GM12878 (cell line): ENCODE measurements at regions not wholly inside any gene's neighbourhood (a gene's known extent, or its start where the extent isn't known, plus 50 kb on each side); places are given as distances from the start of the nearest gene placed in this dataset.

Experiments
- EZH2 ChIP-seq: IDR thresholded peaks from 2 replicates; pipeline ENCODE4 v1.6.1; 2012; ENCODE audit warnings: low read depth, mild to moderate bottlenecking, control low read depth, inconsistent platforms, low read length, borderline replicate concordance; ENCODE audit not compliant: control insufficient read depth
- HDAC2 ChIP-seq: fragments of 200-600 bp; sonication (generic); IDR thresholded peaks from 2 replicates; pipeline ENCODE4 v1.6.1; 2017
- JUND ChIP-seq: IDR thresholded peaks from 2 replicates; pipeline ENCODE4 v1.6.1; 2012; ENCODE audit warnings: low read depth, mild to moderate bottlenecking, low read length, improper control_type of control experiment, moderate library complexity
- MXI1 ChIP-seq: fragments of 150-350 bp; IDR thresholded peaks from 2 replicates; pipeline ENCODE4 v1.6.1; 2011; ENCODE audit warnings: low read depth, mild to moderate bottlenecking, inconsistent platforms, low read length, improper control_type of control experiment
- TF ChIP-seq, protein P1 (sequence below): IDR thresholded peaks from 2 replicates; pipeline ENCODE4 v1.6.1; 2011; ENCODE audit warnings: low read depth, mild to moderate bottlenecking, low read length, moderate library complexity, borderline replicate concordance; ENCODE audit errors: extremely low read depth
- TF ChIP-seq, protein P2 (sequence below), 3 experiments: IDR thresholded peaks in 2 of 3; conservative IDR thresholded peaks in 1 of 3; 2 replicates each; pipeline ENCODE4 v1.5.1; 2011; ENCODE audit warnings: low read depth in 3 of 3, low read length in 3 of 3, mild to moderate bottlenecking in 3 of 3, control low read depth in 2 of 3, moderate library complexity in 2 of 3, inconsistent platforms in 1 of 3, mixed read lengths in 1 of 3; ENCODE audit not compliant: control insufficient read depth in 2 of 3, insufficient read depth in 1 of 3; ENCODE audit errors: extremely low read depth in 1 of 3
- TF ChIP-seq, protein P3 (sequence below): IDR thresholded peaks from 2 replicates; pipeline ENCODE4 v1.6.1; 2011; ENCODE audit warnings: mild to moderate bottlenecking, low read depth, low read length, moderate library complexity; ENCODE audit not compliant: insufficient replicate concordance
- TF ChIP-seq, protein P4 (sequence below): fragments of 450-650 bp; IDR thresholded peaks from 2 replicates; pipeline ENCODE4 v1.6.1; 2016; ENCODE audit warnings: mild to moderate bottlenecking
- TF ChIP-seq, protein P5 (sequence below): fragments of 450-650 bp; IDR thresholded peaks from 2 replicates; pipeline ENCODE4 v1.6.1; 2016; ENCODE audit warnings: mild to moderate bottlenecking
- TF ChIP-seq, protein P6 (sequence below): IDR thresholded peaks from 2 replicates; pipeline ENCODE4 v1.6.1; 2012; ENCODE audit warnings: low read length, inconsistent platforms

DNA sequence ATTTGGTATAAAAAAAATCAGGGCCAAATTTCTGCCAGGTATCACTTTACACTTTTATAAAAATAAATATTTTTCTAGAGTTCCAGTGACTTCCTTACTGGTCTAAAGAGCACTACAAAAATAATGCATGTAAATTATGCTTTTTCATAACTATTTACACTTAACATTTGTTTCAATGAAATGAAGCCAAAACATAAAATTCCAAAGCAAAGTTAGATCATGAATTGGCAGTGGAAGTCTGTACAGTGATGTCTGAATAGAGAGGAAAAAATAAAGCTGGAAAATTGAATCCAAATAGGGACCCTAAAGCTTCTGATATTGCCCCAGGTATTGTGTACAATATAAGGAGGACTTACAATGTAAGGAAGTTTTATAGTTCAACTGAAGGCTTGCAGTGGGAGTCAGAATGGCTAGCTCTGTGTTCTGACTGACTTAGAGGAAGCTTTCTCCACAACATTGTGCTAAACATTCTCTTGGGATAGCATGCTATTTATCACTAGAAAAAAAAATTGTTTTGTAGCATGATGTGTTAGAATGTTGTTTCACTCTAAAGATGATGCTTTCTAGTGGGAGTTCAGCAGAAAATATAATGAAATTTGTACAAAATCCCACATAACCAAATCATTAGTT, 288.2 kb upstream of the UGT8 start:
- TF ChIP-seq, protein P1, sequence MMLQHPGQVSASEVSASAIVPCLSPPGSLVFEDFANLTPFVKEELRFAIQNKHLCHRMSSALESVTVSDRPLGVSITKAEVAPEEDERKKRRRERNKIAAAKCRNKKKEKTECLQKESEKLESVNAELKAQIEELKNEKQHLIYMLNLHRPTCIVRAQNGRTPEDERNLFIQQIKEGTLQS = no peak
- TF ChIP-seq, protein P2, sequence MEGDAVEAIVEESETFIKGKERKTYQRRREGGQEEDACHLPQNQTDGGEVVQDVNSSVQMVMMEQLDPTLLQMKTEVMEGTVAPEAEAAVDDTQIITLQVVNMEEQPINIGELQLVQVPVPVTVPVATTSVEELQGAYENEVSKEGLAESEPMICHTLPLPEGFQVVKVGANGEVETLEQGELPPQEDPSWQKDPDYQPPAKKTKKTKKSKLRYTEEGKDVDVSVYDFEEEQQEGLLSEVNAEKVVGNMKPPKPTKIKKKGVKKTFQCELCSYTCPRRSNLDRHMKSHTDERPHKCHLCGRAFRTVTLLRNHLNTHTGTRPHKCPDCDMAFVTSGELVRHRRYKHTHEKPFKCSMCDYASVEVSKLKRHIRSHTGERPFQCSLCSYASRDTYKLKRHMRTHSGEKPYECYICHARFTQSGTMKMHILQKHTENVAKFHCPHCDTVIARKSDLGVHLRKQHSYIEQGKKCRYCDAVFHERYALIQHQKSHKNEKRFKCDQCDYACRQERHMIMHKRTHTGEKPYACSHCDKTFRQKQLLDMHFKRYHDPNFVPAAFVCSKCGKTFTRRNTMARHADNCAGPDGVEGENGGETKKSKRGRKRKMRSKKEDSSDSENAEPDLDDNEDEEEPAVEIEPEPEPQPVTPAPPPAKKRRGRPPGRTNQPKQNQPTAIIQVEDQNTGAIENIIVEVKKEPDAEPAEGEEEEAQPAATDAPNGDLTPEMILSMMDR (IDR thresholded peaks at IDR 0.05 in 2 of 3, conservative IDR thresholded peaks at IDR 0.05 in 1 of 3; ENCODE audit: control insufficient read depth in 2 of 3, extremely low read depth in 1 of 3, insufficient read depth in 1 of 3, low read depth in 3 of 3, low read length in 3 of 3) = no peak
- TF ChIP-seq EZH2 (no peak), HDAC2 (no peak), JUND (no peak), MXI1 (no peak)
- TF ChIP-seq, protein P3, sequence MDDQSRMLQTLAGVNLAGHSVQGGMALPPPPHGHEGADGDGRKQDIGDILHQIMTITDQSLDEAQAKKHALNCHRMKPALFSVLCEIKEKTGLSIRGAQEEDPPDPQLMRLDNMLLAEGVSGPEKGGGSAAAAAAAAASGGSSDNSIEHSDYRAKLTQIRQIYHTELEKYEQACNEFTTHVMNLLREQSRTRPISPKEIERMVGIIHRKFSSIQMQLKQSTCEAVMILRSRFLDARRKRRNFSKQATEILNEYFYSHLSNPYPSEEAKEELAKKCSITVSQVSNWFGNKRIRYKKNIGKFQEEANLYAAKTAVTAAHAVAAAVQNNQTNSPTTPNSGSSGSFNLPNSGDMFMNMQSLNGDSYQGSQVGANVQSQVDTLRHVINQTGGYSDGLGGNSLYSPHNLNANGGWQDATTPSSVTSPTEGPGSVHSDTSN = no peak
- TF ChIP-seq, protein P4, sequence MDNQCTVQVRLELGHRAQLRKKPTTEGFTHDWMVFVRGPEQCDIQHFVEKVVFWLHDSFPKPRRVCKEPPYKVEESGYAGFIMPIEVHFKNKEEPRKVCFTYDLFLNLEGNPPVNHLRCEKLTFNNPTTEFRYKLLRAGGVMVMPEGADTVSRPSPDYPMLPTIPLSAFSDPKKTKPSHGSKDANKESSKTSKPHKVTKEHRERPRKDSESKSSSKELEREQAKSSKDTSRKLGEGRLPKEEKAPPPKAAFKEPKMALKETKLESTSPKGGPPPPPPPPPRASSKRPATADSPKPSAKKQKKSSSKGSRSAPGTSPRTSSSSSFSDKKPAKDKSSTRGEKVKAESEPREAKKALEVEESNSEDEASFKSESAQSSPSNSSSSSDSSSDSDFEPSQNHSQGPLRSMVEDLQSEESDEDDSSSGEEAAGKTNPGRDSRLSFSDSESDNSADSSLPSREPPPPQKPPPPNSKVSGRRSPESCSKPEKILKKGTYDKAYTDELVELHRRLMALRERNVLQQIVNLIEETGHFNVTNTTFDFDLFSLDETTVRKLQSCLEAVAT = no peak
- TF ChIP-seq, protein P5, sequence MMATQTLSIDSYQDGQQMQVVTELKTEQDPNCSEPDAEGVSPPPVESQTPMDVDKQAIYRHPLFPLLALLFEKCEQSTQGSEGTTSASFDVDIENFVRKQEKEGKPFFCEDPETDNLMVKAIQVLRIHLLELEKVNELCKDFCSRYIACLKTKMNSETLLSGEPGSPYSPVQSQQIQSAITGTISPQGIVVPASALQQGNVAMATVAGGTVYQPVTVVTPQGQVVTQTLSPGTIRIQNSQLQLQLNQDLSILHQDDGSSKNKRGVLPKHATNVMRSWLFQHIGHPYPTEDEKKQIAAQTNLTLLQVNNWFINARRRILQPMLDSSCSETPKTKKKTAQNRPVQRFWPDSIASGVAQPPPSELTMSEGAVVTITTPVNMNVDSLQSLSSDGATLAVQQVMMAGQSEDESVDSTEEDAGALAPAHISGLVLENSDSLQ = no peak
- TF ChIP-seq, protein P6, sequence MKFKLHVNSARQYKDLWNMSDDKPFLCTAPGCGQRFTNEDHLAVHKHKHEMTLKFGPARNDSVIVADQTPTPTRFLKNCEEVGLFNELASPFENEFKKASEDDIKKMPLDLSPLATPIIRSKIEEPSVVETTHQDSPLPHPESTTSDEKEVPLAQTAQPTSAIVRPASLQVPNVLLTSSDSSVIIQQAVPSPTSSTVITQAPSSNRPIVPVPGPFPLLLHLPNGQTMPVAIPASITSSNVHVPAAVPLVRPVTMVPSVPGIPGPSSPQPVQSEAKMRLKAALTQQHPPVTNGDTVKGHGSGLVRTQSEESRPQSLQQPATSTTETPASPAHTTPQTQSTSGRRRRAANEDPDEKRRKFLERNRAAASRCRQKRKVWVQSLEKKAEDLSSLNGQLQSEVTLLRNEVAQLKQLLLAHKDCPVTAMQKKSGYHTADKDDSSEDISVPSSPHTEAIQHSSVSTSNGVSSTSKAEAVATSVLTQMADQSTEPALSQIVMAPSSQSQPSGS = no peak
